ENCODE measurements at regions not wholly inside any gene's neighbourhood (a gene's known extent, or its start where the extent isn't known, plus 50 kb on each side); places are given as distances from the start of the nearest gene placed in this dataset.
"Not testable (repeated sequence)": the region's sequence is repeated elsewhere in the genome, so short reads cannot be mapped to it uniquely, and the experiment has no call there.

DNA sequence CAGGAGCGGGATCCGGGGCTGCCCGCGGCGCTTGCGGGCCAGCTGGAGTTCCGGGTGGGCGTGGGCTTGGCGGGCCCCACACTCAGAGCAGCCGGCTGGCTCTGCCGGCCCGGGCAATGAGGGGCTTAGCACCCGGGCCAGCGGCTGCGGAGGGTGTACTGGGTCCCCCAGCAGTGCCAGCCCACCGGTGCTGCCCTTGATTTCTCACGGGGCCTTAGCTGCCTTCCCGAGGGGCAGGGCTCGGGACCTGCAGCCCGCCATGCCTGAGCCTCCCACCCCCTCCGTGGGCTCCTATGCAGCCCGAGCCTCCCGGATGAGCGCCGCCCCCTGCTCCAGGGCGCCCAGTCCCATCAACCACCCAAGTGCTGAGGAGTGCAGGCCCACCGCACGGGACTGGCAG, 121.6 kb downstream of the FAM174A start:
- H4K91ac ChIP-seq (ENCODE audit: low read depth, low read length); H3K18ac ChIP-seq (ENCODE audit: low read length); DNase-seq; H3K79me2 ChIP-seq (ENCODE audit: control insufficient read depth, insufficient read depth, low read length, poor library complexity); H4K12ac ChIP-seq (ENCODE audit: low read depth, low read length); H4K8ac ChIP-seq (ENCODE audit: low read depth, low read length); H2AK5ac ChIP-seq (ENCODE audit: low read length); H3K79me1 ChIP-seq (ENCODE audit: low read length); H2BK12ac ChIP-seq (ENCODE audit: low read length); H2BK5ac ChIP-seq (ENCODE audit: low read depth, low read length, poor library complexity); H3K4me3 ChIP-seq (ENCODE audit: low read depth, low read length); H3K4me2 ChIP-seq (ENCODE audit: low read length); H3K9ac ChIP-seq (ENCODE audit: low read length); H3K9me3 ChIP-seq (ENCODE audit: insufficient read depth, low read depth, low read length); H3K14ac ChIP-seq (ENCODE audit: low read length); H3K4ac ChIP-seq (ENCODE audit: low read depth, low read length); H3K27me3 ChIP-seq (ENCODE audit: insufficient read depth, low read length); H3K4me1 ChIP-seq (ENCODE audit: control insufficient read depth in 1 of 2, insufficient read depth in 2 of 2, low read length in 2 of 2); H3K23ac ChIP-seq (ENCODE audit: low read length); H2BK120ac ChIP-seq (ENCODE audit: insufficient read depth, low read length, poor library complexity); H2AFZ ChIP-seq (ENCODE audit: insufficient read depth, low read length, poor library complexity); H3K27ac ChIP-seq (ENCODE audit: low read depth, low read length); H3K36me3 ChIP-seq (ENCODE audit: control insufficient read depth in 1 of 2, insufficient read depth in 2 of 2, low read length in 2 of 2): not testable (repeated sequence)
- no CpG with 5 or more reads among the region's 28 CpGs for WGBS (ENCODE audit: extremely low coverage, insufficient coverage, insufficient read length)

GRCh38 chr5:100659080-100659795, 124.1 kb downstream of the FAM174A start:
- Histone ChIP-seq H4K8ac (ENCODE audit: low read depth, low read length) (no peak overlapping the region), H3K79me2 (ENCODE audit: control insufficient read depth, insufficient read depth, low read length, poor library complexity) (no peaks in the 10 kb centered on the region), H3K4me2 (ENCODE audit: low read length) (no peak overlapping the region), H3K9ac (ENCODE audit: low read length) (no peak overlapping the region), H3K4ac (ENCODE audit: low read depth, low read length) (no peak overlapping the region), H3K9me3 (ENCODE audit: insufficient read depth, low read depth, low read length) (no peaks in the 10 kb centered on the region), H3K23ac (ENCODE audit: low read length) (no peak overlapping the region), H2BK5ac (ENCODE audit: low read depth, low read length, poor library complexity) (no peak overlapping the region), H3K4me3 (ENCODE audit: low read depth, low read length) (no peak overlapping the region), H3K27ac (ENCODE audit: low read depth, low read length) (no peak overlapping the region), H3K14ac (ENCODE audit: low read length) (no peak overlapping the region), H2AK5ac (ENCODE audit: low read length) (no peak overlapping the region), H3K79me1 (ENCODE audit: low read length) (no peaks in the 10 kb centered on the region), H3K36me3 (ENCODE audit: control insufficient read depth in 1 of 2, insufficient read depth in 2 of 2, low read length in 2 of 2) (no peaks in the 10 kb centered on the region), H3K18ac (ENCODE audit: low read length) (no peak overlapping the region), H3K4me1 (ENCODE audit: control insufficient read depth in 1 of 2, insufficient read depth in 2 of 2, low read length in 2 of 2) (no peaks in the 10 kb centered on the region), H2AFZ (ENCODE audit: insufficient read depth, low read length, poor library complexity) (no peak overlapping the region), H2BK120ac (ENCODE audit: insufficient read depth, low read length, poor library complexity) (no peak overlapping the region), H4K91ac (ENCODE audit: low read depth, low read length) (no peak overlapping the region), H4K12ac (ENCODE audit: low read depth, low read length) (no peak overlapping the region), H3K27me3 (ENCODE audit: insufficient read depth, low read length) (no peaks in the 10 kb centered on the region), H2BK12ac (ENCODE audit: low read length) (no peak overlapping the region)
- DNase-seq: no peak
- no CpG with 5 or more reads among the region's 4 CpGs for WGBS (ENCODE audit: extremely low coverage, insufficient coverage, insufficient read length)

DNA sequence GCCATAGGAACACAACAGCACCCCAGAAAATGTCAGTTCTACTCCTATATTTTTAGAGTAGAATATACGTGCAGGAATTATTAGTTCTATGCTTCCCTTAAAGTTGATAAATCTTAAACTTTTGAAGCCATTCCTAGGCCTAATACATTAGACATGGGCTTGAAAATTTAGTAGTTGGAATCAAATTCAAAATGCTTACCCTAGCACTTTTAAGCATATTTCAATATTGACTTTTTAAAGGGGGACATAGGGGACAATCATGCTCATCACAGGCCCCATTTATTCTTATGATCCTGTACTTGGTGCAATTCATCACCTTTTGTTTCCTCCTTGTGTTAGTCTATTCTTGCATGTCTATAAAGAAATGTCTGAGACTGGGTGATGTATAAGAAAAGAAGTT, 129.0 kb downstream of the FAM174A start:
- no peak overlapping the region for H4K8ac ChIP-seq (ENCODE audit: low read depth, low read length)
- H3K4me3 ChIP-seq (ENCODE audit: low read depth, low read length): no peak overlapping the region
- H3K79me2 ChIP-seq (ENCODE audit: control insufficient read depth, insufficient read depth, low read length, poor library complexity): no peaks in the 10 kb centered on the region
- H3K79me1 ChIP-seq (ENCODE audit: low read length): no peaks in the 10 kb centered on the region
- H3K9me3 ChIP-seq (ENCODE audit: insufficient read depth, low read depth, low read length): no peaks in the 10 kb centered on the region
- WGBS (ENCODE audit: extremely low coverage, insufficient coverage, insufficient read length): no CpG with 5 or more reads among the region's 1 CpG
- no peak overlapping the region for H3K14ac ChIP-seq (ENCODE audit: low read length)
- H3K27ac ChIP-seq (ENCODE audit: low read depth, low read length): no peak overlapping the region
- H3K36me3 ChIP-seq (ENCODE audit: control insufficient read depth in 1 of 2, insufficient read depth in 2 of 2, low read length in 2 of 2): no peaks in the 10 kb centered on the region
- no peak overlapping the region for H3K9ac ChIP-seq (ENCODE audit: low read length)
- no peak for DNase-seq
- H2AFZ ChIP-seq (ENCODE audit: insufficient read depth, low read length, poor library complexity): no peak overlapping the region
- H4K12ac ChIP-seq (ENCODE audit: low read depth, low read length): no peak overlapping the region
- H4K91ac ChIP-seq (ENCODE audit: low read depth, low read length): no peak overlapping the region
- no peak overlapping the region for H2BK12ac ChIP-seq (ENCODE audit: low read length)
- H3K27me3 ChIP-seq (ENCODE audit: insufficient read depth, low read length): no peaks in the 10 kb centered on the region
- no peak overlapping the region for H3K18ac ChIP-seq (ENCODE audit: low read length)
- no peak overlapping the region for H2BK120ac ChIP-seq (ENCODE audit: insufficient read depth, low read length, poor library complexity)
- H2AK5ac ChIP-seq (ENCODE audit: low read length): no peak overlapping the region
- H2BK5ac ChIP-seq (ENCODE audit: low read depth, low read length, poor library complexity): no peak overlapping the region
- no peak overlapping the region for H3K23ac ChIP-seq (ENCODE audit: low read length)
- no peaks in the 10 kb centered on the region for H3K4me1 ChIP-seq (ENCODE audit: control insufficient read depth in 1 of 2, insufficient read depth in 2 of 2, low read length in 2 of 2)
- no peak overlapping the region for H3K4me2 ChIP-seq (ENCODE audit: low read length)
- no peak overlapping the region for H3K4ac ChIP-seq (ENCODE audit: low read depth, low read length)

DNA sequence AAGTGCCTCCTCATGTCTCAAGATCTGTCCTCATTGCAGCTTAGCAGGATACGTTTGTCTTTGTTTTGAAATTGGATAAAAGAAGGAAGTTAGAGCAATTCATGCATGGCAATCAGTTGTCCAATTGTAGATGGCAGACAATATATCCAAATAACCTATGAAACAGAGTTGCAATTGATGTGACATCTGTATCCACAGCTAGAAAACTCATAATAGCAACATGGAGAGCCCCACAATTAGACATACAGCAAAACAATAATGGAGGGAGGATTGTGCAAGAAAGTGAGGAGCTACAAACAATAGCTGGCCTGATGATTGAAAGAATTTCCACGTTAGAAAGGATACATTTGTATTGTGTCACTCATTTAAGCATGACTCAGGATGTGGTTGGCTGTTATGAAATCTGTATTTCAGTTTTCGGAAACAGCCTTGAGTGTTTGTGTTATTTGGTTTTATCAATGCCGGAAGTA, 132.0 kb downstream of the FAM174A start:
- Histone ChIP-seq H3K18ac (ENCODE audit: low read length) (no peak overlapping the region), H3K79me2 (ENCODE audit: control insufficient read depth, insufficient read depth, low read length, poor library complexity) (no peaks in the 10 kb centered on the region), H3K27ac (ENCODE audit: low read depth, low read length) (no peak overlapping the region), H2AFZ (ENCODE audit: insufficient read depth, low read length, poor library complexity) (no peak overlapping the region), H3K14ac (ENCODE audit: low read length) (no peak overlapping the region), H4K8ac (ENCODE audit: low read depth, low read length) (no peak overlapping the region), H3K9ac (ENCODE audit: low read length) (no peak overlapping the region), H2BK12ac (ENCODE audit: low read length) (no peak overlapping the region), H3K4me1 (ENCODE audit: control insufficient read depth in 1 of 2, insufficient read depth in 2 of 2, low read length in 2 of 2) (no peaks in the 10 kb centered on the region), H3K23ac (ENCODE audit: low read length) (no peak overlapping the region), H3K27me3 (ENCODE audit: insufficient read depth, low read length) (no peaks in the 10 kb centered on the region), H3K4me3 (ENCODE audit: low read depth, low read length) (no peak overlapping the region), H3K4ac (ENCODE audit: low read depth, low read length) (no peak overlapping the region), H2AK5ac (ENCODE audit: low read length) (no peak overlapping the region), H3K4me2 (ENCODE audit: low read length) (no peak overlapping the region), H4K91ac (ENCODE audit: low read depth, low read length) (no peak overlapping the region), H2BK120ac (ENCODE audit: insufficient read depth, low read length, poor library complexity) (no peak overlapping the region), H3K79me1 (ENCODE audit: low read length) (no peaks in the 10 kb centered on the region), H3K36me3 (ENCODE audit: control insufficient read depth in 1 of 2, insufficient read depth in 2 of 2, low read length in 2 of 2) (no peaks in the 10 kb centered on the region), H4K12ac (ENCODE audit: low read depth, low read length) (no peak overlapping the region), H2BK5ac (ENCODE audit: low read depth, low read length, poor library complexity) (no peak overlapping the region), H3K9me3 (ENCODE audit: insufficient read depth, low read depth, low read length) (no peaks in the 10 kb centered on the region)
- WGBS (ENCODE audit: extremely low coverage, insufficient coverage, insufficient read length): no CpG with 5 or more reads among the region's 4 CpGs
- peak; percentile 14 to 59 for DNase-seq
